DMS114 treated with DMSO at 0.1 percent for 48 hours (cell line): ENCODE measurements at regions not wholly inside any gene's neighbourhood (a gene's known extent, or its start where the extent isn't known, plus 50 kb on each side); places are given as distances from the start of the nearest gene placed in this dataset.
"Not testable (repeated sequence)": the region's sequence is repeated elsewhere in the genome, so short reads cannot be mapped to it uniquely, and the experiment has no call there.

ENCODE experiments used
- DNase-seq: peaks from one replicate; lab custom pipeline; 2025; ENCODE audit not compliant: unreplicated experiment; lab: John Stamatoyannopoulos, UW

DNA sequence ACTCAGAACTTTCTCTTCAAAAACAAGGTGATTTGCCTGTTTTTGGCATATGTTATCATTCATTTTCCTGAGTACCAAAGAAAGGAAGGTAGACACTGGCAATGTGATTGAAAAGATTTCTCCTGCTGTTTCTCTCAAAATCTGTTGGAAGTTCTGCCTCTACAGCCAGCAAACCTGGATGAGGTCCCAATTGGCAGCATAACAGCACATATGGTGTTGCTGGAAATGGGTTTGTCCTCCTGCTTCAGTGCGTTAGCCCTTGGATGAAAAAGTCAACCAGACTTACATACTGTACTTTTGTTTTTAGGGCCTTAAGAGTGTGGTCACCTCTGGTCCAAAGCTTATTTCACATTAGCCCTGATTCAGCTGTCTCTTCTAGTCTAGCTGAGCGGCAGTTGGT lies 237.6 kb upstream of the MME start:
- DNase-seq: no peak

DNA sequence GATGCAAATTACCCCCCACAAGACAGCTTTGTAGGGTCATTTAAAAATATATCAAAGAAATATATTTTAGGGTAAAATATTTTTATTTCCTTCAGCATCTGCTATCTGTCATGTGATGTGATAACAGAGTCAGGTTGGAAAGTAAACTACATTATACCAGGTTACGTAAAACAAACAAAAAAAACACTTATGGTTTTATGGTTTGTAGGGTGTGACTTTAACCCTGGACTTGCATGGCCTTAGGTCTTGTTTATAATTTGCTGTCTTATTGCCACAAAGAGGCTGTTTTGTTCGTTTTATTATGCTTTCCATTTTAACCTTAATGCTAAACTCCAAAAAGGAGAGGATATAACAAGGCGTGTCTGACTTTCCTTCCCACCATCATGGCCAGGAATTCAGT lies 244.5 kb upstream of the MME start:
- no peak for DNase-seq

DNA sequence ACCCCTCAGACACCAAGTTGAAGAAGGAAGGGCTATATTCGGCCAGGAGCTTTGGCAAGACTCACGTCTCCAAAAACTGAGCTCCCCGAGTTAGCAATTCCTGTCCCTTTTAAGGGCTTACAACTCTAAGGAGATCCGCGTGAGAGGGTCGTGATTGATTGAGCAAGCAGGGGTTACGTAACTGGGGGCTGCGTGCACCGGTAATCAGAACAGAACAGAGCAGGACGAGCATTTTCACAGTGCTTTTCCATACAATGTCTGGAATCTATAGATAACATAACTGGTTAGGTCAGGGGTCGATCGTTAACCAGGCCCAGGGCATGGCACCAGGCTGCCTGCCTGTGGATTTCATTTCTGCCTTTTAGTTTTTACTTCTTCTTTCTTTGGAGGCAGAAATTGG lies 245.3 kb upstream of the MME start:
- DNase-seq: not testable (repeated sequence)

DNA sequence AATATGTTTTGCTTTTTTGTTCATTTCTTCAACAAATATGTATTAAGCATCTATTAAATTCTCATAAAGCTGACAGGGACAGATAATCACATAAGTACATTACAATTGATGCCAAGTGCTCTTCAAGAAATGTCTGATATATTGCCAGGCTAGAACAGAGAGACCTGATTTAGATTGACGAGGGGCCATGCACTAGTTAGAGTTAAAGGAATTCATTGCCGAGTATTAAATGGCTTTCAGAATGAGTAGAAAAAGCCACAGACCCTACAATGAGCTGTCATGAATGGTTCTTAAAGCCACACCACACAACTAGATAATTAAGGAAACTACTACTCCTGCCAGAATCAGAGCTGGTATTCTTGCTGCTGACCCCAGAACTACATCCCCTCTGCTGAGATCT lies 250.2 kb upstream of the MME start:
- DNase-seq: no peak

DNA sequence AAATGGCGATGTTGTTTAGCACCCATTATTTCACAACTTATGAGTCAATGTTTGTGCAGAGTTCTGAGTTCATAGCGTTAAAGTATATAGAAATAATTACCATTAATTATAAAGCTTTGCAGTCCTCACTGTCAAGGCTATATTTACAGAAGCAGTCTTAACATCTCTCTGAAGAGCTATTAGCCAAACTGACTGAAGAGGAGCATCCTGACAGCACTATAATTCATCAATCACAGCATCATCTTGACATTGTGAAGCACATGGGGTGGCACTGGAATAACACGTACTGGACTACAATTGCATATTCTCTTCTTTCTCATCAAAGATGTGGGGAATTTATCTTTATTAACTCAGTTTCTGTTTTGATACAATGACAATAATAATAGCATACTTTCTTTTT lies 260.6 kb upstream of the MME start:
- no peak for DNase-seq

DNA sequence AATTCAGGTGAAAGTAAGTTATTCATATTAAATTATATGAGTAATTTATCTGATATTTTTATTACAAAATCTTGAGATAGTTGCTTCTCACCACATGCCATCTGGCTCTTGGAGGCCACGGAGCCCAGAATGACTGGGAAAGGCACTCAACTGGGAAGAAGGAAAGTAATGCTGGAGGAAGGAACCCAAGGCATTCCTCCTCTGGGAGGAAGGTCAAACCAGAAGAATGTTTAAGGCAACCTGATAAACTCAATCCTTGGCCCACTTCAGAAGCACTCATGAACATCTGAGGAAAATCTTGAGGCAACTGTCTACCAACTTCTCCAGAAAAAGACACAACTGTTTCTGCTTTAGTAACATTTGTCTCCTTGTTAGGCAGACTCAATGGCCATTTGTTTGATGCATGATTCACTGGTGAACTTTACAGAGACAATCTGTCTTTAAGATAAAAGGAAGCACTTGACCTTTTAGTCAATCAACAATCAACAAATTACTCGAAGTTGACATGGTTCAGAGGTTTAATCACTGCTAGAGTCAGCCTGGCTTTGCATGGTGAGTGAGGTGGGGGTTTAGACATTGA lies 261.4 kb upstream of the MME start:
- no peak for DNase-seq

DNA sequence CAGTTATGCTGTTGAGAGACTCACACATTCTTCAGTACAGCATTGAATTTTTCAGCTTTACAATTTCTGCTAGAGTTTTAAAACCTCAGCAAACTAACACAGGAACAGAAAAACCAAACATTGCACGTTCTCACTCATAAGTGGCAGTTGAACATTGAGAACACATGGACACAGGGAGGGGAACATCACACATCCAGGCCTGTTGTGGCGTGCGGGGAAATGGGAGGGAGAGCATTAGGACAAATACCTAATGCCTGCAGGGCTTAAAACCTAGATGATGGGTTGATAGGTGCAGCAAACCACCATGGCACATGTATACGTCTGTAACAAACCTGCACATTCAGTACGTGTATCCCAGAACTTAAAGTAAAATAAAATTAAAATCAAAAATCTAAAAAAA lies 270.1 kb upstream of the MME start:
- not testable (repeated sequence) for DNase-seq

DNA sequence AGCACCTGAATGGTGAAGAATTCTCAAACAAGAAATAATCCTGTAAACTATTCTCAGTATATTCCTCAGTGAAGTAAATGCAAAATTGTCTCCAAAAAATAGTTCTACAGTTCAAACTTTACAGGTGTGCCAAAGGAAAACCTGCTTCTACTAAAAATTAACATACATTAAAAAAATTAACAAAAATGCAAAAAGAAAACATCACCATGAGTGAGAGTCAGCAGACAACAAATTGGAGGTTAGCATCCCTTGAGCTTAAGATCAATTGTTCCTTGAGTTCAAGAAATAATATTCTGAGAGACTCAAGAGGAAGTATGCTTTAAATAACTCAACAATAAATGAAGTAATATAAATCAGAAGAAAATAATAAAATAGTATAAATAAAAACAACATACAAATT lies 278.4 kb upstream of the MME start:
- no peak for DNase-seq

DNA sequence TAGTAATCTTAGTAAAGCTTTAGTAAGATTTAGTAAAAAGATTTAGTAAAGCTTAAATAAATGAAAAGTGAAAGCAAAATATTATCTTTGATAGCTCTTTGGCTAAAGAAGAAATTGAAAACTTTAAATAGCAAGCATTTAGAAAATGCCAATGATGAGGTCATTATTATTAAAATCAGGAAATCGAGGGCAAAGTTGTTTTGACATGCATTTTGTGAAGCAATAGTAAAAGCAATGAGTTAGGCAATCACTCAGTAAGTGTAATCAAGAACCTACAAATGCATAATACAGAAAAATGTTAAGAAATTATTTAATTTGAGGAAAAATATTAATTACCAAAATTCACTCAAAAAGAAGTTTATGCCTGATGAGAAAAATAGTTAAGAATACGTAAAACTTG lies 280.3 kb upstream of the MME start:
- DNase-seq: no peak

DNA sequence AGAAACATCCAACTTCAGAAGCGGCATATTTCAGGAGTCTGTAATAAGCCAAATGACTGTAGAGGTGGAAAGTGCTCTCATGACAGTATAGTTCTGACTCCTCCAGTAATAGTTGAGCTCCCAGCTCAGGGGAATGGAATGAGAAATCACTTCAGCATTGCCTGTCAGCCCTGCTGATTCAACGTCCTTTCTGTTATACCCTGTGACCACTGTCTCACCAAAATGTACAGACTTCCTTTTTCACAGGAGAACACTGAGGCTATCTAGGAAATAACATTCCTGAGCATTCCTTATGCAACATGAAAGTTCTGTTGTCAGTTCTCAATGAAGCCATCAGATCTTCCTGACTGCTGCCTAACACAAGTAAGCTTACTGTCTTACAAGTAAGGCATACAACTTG lies 284.5 kb upstream of the MME start:
- no peak for DNase-seq

DNA sequence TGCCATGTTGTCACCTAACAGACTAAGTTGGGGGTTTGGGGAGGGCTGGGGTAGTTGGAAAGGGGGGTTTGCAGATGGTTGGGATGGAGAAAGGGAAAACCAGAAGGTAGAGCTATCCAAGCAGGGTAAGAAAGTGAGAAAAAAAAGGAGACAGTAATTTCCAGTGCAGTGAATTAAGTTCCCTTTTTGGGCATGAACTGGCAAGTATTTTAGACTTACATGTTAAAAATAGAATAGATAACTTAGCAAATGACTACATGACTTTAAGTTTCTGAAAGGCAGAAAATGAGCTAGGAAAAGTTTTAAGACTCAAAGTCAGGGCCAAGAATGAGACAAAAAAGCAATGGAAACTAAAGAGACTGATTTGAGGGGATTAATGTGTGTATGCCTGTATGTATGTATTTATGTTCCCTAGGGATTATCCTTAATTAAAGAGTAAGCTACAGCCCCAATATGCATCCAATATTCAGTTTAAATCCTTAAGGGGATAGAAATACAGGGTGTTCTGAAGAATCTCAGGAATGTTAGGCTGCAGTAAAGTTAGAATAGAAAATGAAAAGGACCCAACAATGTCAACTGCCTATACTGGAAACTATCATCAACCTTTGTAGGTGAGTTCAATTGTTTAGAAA lies 285.2 kb upstream of the MME start:
- no peak for DNase-seq

DNA sequence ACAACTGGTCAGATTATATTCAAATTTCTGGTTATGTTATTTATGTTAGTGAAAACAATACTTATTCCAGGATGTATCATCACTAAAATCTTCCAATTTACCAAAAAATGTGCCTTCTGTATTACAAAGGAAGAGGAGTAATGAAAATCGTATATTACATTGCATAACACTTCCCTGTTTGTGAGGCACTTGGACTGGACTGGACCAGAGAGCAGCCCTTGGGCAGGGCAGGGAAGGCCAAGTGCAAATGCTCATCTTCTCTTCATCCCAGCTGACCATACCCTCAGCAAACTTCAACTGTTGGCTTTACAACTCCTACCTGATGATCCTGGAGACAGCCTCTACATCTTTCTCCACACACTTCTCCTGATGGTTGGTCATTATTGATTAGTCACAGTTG lies 285.7 kb upstream of the MME start:
- no peak for DNase-seq

DNA sequence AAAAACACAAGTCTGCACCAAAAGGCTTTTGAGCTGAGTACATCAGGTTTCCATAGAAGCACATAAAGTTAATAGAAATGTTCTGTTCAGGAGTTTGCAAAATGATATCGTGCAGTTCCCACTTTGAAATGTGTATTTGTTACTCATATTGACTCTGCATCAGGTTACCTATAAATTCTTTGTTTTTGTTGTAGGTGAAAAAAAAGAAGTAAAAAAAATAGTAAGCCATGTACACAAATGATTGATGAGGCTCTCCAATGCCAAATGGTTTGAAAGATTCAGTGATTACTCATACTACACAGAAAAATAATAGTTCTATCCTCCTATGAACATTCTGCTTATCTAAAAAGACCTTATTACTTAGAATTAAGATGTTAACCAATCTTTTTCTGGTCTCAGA lies 287.3 kb upstream of the MME start:
- DNase-seq: no peak

DNA sequence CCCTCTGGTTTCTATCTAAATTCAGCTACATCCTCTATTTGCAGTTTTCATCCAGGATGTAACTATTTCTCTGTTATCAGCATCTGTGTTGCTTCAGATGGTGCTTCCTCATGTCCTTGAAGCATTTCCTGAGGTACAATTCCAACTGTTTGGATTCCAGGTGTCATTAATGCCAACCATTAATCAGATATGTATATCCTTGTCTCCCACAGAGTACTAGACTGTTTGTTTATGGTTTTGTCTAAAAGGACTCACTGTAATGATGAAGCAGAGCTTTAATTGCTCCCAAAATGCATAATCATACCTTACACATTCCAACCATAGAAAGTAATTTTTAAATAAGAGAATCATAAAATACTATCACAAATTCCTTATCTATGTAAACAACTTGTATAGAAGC lies 288.5 kb upstream of the MME start:
- no peak for DNase-seq

DNA sequence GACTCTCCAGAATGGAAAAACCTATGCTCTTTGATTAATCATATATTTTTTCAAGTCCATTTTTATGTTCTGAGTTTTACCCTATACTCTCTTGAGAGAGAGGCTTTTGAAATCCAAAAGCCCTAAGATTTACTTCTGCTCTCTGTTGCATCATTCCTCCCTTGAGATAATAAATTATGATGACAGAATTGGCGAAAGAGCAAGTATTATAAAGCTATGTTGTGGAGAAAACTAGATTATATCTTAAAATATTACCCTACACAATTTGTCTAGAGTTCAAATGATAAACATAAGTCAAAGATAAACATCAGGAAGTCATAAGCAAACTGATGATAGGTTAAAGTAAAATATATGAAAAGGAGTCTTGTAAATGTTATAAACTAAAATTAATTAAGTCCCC lies 293.4 kb upstream of the MME start:
- DNase-seq: no peak

DNA sequence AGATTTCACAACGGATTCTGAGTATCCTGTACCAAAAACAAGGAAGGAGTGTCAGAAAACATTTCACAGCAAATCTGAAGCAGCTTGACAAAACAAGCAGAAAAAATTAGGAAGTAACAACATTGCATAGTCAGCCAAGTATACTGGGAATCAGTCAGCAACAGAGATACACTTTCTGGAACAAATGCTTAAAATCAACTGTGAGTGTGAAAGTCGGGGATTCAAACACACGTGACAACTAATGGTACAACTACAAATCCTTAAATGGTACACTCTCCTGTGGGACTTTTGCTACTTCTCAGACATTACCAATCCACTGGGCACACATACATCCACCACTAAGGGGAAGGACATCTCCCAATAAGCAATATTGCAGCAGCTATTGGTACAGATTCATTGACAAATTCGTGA lies 296.6 kb upstream of the MME start:
- no peak for DNase-seq

DNA sequence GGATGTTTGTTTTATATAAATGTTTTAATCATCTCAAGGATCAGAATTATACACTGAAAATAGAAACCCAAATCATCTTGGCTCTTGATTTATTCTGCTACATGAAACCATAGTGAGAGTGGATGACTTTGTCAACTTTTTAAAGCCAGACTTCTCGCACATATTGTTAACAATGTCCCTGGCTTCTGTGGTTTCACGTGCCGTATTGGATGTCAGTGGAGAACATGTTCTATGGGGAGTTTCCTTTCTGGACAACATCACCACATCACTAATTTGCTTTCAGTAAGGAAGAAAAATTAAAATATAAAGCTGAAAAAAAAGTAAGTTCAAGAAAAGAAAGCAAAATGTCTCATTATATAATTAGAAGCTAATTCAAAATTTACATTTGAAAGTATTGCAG lies 297.1 kb upstream of the MME start:
- DNase-seq: no peak

DNA sequence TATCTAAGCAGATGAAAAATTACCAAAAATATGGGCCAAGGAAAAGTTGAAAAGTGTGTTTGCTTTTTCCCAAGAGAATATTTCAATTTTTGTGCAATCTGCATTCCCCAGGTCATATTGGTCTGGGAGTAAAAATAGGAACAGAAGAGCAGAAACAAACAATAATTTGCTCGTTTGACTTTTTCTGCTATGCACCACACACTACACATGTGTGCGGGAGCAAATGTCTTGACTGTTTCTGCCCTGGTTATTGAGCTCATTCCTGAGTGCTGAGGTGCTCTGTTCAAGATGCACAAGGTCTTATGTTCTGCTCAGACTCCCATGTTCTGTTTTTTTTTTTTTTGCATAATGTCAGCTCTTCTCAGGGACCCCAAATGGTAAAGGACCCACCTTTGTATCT lies 298.0 kb upstream of the MME start:
- no peak for DNase-seq

DNA sequence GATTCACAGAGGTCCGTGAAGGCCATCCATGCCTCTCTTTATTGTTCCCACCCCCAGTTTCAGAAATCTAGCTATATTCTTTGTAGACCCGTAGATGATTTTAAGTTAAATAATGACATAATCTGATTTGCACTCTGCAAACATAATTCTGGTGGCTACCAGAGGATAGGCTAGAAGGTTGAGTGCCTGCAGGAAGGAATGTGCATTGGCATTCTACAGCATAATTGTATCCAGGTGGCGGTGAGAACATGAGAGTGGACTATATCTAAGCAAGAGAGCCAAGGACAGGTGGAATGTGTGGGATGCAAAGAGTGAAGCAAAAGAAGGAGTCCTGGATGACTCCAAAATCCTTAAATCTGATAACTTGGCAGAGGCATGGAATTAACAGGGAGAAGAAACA lies 298.5 kb upstream of the MME start:
- DNase-seq: no peak

DNA sequence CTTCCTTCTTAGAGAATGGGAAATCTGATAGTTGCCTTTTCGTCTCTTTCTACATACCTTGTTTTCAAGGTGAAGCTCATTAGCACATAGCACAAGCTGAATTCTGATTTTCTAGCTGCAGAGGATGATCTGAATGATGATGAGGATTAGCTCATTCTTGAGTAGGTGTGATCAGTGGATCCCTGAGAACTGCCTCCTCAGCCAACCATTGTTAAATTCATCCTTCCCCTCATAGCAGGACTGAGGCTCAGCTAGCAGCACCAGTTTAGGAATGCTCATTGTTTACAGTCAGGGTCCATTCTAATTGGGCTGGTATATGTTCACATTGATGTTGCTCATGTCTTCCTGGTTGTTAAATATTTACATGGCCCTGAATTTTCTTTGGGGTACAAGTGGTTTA lies 299.9 kb upstream of the MME start:
- DNase-seq: no peak

DNA sequence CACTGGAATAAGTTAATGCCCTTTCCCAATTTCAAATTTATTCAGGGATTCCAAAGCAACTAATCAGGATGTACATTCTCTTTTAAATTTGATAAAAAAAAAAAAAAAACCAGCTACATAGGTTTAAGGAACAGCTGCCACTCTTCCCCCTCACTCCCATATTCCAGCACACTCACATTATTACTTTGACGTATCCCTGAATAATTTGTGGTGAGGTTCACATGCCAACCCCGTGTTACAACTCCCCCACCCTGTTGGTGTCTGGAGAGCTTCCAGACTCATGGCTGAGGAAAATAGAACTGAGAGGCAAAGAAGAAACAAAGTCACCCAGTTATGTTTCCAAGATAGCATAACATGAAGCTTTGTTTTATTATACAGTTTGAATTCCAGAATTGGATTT lies 300.5 kb upstream of the MME start:
- no peak for DNase-seq

DNA sequence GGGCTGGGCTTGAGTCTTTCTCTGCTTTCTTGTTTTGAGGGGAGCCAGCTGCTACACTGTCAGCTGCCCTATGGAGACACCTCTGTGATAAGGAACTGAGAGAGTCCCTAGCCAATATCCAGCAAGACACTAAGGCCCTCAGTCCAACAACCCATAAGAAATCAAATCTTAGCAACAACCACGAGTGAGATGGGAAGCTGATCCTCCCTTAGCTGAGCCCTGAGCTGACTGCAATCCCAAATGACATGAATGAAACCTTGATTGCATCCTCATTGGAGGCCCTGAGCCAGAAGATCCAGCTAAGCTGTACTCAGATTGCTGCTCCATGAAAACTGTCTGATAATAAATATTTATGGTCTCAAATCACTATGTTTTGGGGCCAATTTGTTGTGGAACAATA lies 302.1 kb upstream of the MME start:
- DNase-seq: no peak

DNA sequence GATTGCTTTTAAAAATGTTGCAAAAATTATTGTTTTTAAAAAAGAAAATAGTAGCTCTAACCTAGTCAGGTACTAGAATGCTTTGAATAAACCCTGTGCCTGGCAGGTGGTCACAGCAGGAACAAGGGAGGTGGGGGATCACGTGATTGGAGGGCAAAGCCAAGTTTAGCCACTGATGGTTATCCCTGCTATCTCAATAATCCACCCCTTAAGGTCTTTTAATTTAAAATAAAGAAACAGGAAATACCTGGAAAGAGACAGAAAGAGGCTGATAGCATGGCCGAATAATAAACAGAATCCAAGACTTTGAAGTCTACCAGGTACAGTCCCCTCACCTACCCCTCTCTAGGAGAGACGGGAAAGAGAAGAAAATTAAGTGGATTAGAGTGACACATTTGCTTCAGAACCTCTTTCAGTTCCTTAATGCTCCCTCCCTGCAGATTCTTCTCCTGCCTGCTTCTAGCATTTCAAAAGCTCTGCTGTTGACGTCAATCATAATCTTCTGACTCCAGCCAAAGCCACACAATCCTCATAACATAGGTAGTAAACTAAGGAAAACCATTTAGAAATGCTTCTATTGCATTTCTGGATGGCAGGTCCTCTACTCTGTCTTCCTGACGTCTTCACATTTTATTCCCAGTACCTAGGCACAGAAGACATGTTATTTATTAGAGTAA lies 303.4 kb upstream of the MME start:
- no peak for DNase-seq
